Fibroblast of lung (primary cell): ENCODE measurements at regions not wholly inside any gene's neighbourhood (a gene's known extent, or its start where the extent isn't known, plus 50 kb on each side); places are given as distances from the start of the nearest gene placed in this dataset.

ENCODE experiments used
- DNase-seq, 2 donors: peaks; one replicate each; pipeline versions ENCODE4 v3.0.0 to v3.0.0-alpha.2; 2010; ENCODE audit warnings: low read depth in 2 of 2
- H2AFZ ChIP-seq: 2 replicates; pipeline ENCODE4 v1.5.1; 2012; ENCODE audit warnings: low read length, control low read depth, inconsistent platforms
- H3K27ac ChIP-seq: 2 replicates; pipeline ENCODE4 v1.5.1; 2011; ENCODE audit warnings: low read length, control low read depth; ENCODE audit not compliant: insufficient read depth
- H3K27me3 ChIP-seq: 2 replicates; pipeline ENCODE4 v1.5.1; 2011; ENCODE audit warnings: mild to moderate bottlenecking, low read length; ENCODE audit not compliant: control insufficient read depth, insufficient read depth
- H3K36me3 ChIP-seq: 2 replicates; pipeline ENCODE4 v1.5.1; 2011; ENCODE audit warnings: low read length; ENCODE audit not compliant: control insufficient read depth, insufficient read depth
- H3K4me1 ChIP-seq: 2 replicates; pipeline ENCODE4 v1.5.1; 2011; ENCODE audit warnings: low read length; ENCODE audit not compliant: control insufficient read depth, insufficient read depth; ENCODE audit errors: extremely low read depth
- H3K4me2 ChIP-seq: 2 replicates; pipeline ENCODE4 v1.5.1; 2011; ENCODE audit warnings: low read length, control low read depth; ENCODE audit not compliant: insufficient read depth; ENCODE audit errors: extremely low read depth
- H3K4me3 ChIP-seq, 4 experiments: fragments of 200-600 bp in 1 of 4; sonication (generic) in 1 of 4; replicated peaks in 1 of 4; 2 replicates each; pipeline ENCODE4 v1.5.1; 2011 to 2016; ENCODE audit warnings: low read length in 4 of 4, low read depth in 3 of 4, mild to moderate bottlenecking in 3 of 4, control low read depth in 2 of 4, inconsistent platforms in 1 of 4, mixed read lengths in 1 of 4; ENCODE audit not compliant: insufficient read depth in 1 of 4; ENCODE audit errors: control extremely low read depth in 1 of 4
- H3K79me2 ChIP-seq: 2 replicates; pipeline ENCODE4 v1.5.1; 2012; ENCODE audit warnings: mild to moderate bottlenecking, low read length, inconsistent platforms; ENCODE audit not compliant: control insufficient read depth, insufficient read depth
- H3K9ac ChIP-seq: 2 replicates; pipeline ENCODE4 v1.5.1; 2011; ENCODE audit warnings: mild to moderate bottlenecking, low read length, control low read depth; ENCODE audit not compliant: insufficient read depth
- H3K9me3 ChIP-seq: 2 replicates; pipeline ENCODE4 v1.5.1; 2012; ENCODE audit warnings: low read depth, low read length; ENCODE audit not compliant: control insufficient read depth, insufficient read depth
- H4K20me1 ChIP-seq: 2 replicates; pipeline ENCODE4 v1.5.1; 2011; ENCODE audit warnings: low read length; ENCODE audit not compliant: control insufficient read depth, insufficient read depth; ENCODE audit errors: extremely low read depth
- CTCF ChIP-seq, 2 donors: IDR thresholded peaks in 1 of 2; conservative IDR thresholded peaks in 1 of 2; 1 replicate in 1 of 2; 2 replicates in 1 of 2; pipeline ENCODE4 v1.5.1; 2011 to 2012; ENCODE audit warnings: low read length in 2 of 2, control low read depth in 1 of 2, inconsistent platforms in 1 of 2, low read depth in 1 of 2, mild to moderate bottlenecking in 1 of 2
- EZH2 ChIP-seq: IDR thresholded peaks from 2 replicates; pipeline ENCODE4 v1.5.1; 2012; ENCODE audit warnings: low read length, control low read depth, mild to moderate bottlenecking; ENCODE audit errors: missing control alignments

DNA sequence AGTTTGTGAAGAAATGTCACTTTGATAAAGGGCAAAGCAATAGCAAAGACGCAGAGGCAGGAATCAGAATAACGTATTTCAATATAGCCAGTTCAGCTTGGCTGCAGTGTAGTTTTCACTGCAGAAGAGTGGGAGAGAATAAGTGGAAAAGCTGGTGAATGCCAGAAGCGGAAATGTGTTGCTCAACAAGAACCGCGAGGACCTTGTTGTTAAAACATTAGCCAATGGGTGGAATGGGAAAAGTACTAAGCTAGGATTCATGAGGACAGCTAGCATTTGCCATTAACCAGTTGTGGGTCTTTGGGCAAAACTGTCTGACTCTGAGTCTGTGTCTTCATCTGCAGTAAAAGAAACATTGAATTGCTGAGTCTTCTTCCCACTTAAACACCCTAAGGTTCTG is 292.9 kb upstream of the GRIP1 start:
- no peak overlapping the region for H3K4me3 ChIP-seq

GRCh38 chr12:66976526-66976925 is 292.6 kb upstream of the CAND1 start:
- no peaks in the 10 kb centered on the region for H3K27me3 ChIP-seq
- H3K27ac ChIP-seq, result no peak overlapping the region
- TF ChIP-seq EZH2 (no peak), CTCF (conservative IDR thresholded peaks at IDR 0.05 in 1 of 2, IDR thresholded peaks at IDR 0.05 in 1 of 2; ENCODE audit: low read depth in 1 of 2, low read length in 2 of 2) (no peak)
- no peak overlapping the region for H3K9ac ChIP-seq
- H4K20me1 ChIP-seq, result no peaks in the 10 kb centered on the region
- H3K79me2 ChIP-seq, result no peaks in the 10 kb centered on the region
- H3K4me2 ChIP-seq, result no peak overlapping the region
- no peaks in the 10 kb centered on the region for H3K9me3 ChIP-seq
- H3K4me1 ChIP-seq, result no peaks in the 10 kb centered on the region
- no peaks in the 10 kb centered on the region for H3K36me3 ChIP-seq
- no peak for DNase-seq
- no peak overlapping the region for H2AFZ ChIP-seq
- no peak overlapping the region for H3K4me3 ChIP-seq

More for the DNA sequence above, 292.9 kb upstream of the GRIP1 start:
- no peak for DNase-seq
- H3K4me2 ChIP-seq, result no peak overlapping the region
- H3K27me3 ChIP-seq, result no peaks in the 10 kb centered on the region
- H4K20me1 ChIP-seq, result no peaks in the 10 kb centered on the region
- no peak overlapping the region for H2AFZ ChIP-seq
- no peak for TF ChIP-seq EZH2
- no peak for TF ChIP-seq CTCF (conservative IDR thresholded peaks at IDR 0.05 in 1 of 2, IDR thresholded peaks at IDR 0.05 in 1 of 2; ENCODE audit: low read depth in 1 of 2, low read length in 2 of 2)
- no peaks in the 10 kb centered on the region for H3K4me1 ChIP-seq
- H3K9ac ChIP-seq, result no peak overlapping the region
- no peaks in the 10 kb centered on the region for H3K79me2 ChIP-seq
- H3K36me3 ChIP-seq, result no peaks in the 10 kb centered on the region
- no peak overlapping the region for H3K27ac ChIP-seq
- H3K9me3 ChIP-seq, result no peaks in the 10 kb centered on the region

DNA sequence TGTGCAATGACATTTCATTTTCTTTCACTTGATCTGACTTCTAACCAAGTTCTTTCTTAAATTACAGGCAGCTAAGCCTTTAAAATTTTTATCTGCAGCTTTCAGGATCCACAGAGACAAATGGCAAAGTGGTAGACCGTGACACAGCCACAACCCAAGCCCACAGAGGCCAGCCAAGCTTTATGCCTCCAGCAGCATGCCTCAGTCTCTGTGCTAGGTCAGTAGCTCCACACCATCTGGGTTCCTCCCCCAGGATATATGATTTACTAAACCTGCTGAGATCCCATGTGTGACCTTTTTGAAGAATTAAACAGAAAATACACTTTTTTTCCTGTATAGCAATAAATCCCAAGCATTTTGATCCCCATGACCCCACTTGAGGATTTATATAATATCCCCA is 290.4 kb upstream of the CAND1 start:
- H3K27ac ChIP-seq, result no peak overlapping the region
- no peaks in the 10 kb centered on the region for H3K27me3 ChIP-seq
- no peak overlapping the region for H3K9ac ChIP-seq
- no peaks in the 10 kb centered on the region for H4K20me1 ChIP-seq
- no peaks in the 10 kb centered on the region for H3K9me3 ChIP-seq
- no peak overlapping the region for H2AFZ ChIP-seq
- no peak overlapping the region for H3K4me2 ChIP-seq
- H3K36me3 ChIP-seq, result no peaks in the 10 kb centered on the region
- no peaks in the 10 kb centered on the region for H3K79me2 ChIP-seq
- DNase-seq, result no peak
- H3K4me3 ChIP-seq, result no peak overlapping the region
- no peaks in the 10 kb centered on the region for H3K4me1 ChIP-seq
- TF ChIP-seq CTCF (conservative IDR thresholded peaks at IDR 0.05 in 1 of 2, IDR thresholded peaks at IDR 0.05 in 1 of 2; ENCODE audit: low read depth in 1 of 2, low read length in 2 of 2) (no peak), EZH2 (no peak)
